Ishikawa (cell line): ENCODE measurements at regions not wholly inside any gene's neighbourhood (a gene's known extent, or its start where the extent isn't known, plus 50 kb on each side); places are given as distances from the start of the nearest gene placed in this dataset.

ENCODE experiments used
- EP300 ChIP-seq: IDR thresholded peaks from 2 replicates; pipeline ENCODE4 v1.6.1; 2012; ENCODE audit warnings: borderline replicate concordance
- RAD21 ChIP-seq: IDR thresholded peaks from 2 replicates; pipeline ENCODE4 v1.6.1; 2012; ENCODE audit warnings: low read depth
- REST ChIP-seq: IDR thresholded peaks from 2 replicates; pipeline ENCODE4 v1.6.1; 2012; ENCODE audit warnings: low read depth, mild to moderate bottlenecking

- TF ChIP-seq RAD21: no peak
- TF ChIP-seq REST: no peak
- no peak for TF ChIP-seq EP300
Observed at GRCh38 chr1:199705825-199706224, 321.7 kb upstream of the NR5A2 start.
